ENCODE measurements at regions not wholly inside any gene's neighbourhood (a gene's known extent, or its start where the extent isn't known, plus 50 kb on each side); places are given as distances from the start of the nearest gene placed in this dataset.

DNA sequence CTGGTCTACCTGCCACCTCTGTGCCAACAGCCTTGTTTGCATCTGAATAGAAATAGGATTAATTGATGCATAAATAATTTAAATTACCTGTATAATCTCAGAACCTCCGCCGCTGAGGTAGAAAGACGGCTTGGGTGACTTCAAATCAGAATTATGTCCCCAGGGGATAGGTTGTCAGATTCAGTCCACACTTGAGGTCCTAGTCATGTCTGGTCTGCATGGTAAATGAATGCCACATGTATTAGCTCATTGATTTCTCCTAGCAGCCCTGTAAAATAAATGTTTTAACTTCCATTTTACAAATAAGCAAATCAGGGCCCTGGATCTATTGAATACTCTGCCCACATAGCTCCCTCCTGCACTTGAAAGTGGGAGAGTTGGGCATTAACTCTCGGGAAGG, 368.0 kb upstream of the WWC1 start:
- FAIRE-seq (no peak), DNase-seq (ENCODE audit: low read depth) (no peak)
- Histone ChIP-seq H3K36me3 (ENCODE audit: control insufficient read depth, insufficient read depth, low read length) (peaks cover 2% of the 10 kb centered on the region), H3K27me3 (ENCODE audit: control insufficient read depth, insufficient read depth, low read length) (no peaks in the 10 kb centered on the region), H3K4me3 (ENCODE audit: low read depth, low read length) (no peak overlapping the region)
- TF ChIP-seq, protein P1, sequence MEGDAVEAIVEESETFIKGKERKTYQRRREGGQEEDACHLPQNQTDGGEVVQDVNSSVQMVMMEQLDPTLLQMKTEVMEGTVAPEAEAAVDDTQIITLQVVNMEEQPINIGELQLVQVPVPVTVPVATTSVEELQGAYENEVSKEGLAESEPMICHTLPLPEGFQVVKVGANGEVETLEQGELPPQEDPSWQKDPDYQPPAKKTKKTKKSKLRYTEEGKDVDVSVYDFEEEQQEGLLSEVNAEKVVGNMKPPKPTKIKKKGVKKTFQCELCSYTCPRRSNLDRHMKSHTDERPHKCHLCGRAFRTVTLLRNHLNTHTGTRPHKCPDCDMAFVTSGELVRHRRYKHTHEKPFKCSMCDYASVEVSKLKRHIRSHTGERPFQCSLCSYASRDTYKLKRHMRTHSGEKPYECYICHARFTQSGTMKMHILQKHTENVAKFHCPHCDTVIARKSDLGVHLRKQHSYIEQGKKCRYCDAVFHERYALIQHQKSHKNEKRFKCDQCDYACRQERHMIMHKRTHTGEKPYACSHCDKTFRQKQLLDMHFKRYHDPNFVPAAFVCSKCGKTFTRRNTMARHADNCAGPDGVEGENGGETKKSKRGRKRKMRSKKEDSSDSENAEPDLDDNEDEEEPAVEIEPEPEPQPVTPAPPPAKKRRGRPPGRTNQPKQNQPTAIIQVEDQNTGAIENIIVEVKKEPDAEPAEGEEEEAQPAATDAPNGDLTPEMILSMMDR (IDR thresholded peaks at IDR 0.05; ENCODE audit: insufficient read depth, low read length, severe bottlenecking) = no peak

GRCh38 chr5:167929841-167930240, 361.6 kb upstream of the WWC1 start:
- DNase-seq (ENCODE audit: low read depth) (no peak), FAIRE-seq (no peak)
- Histone ChIP-seq H3K4me3 (ENCODE audit: low read depth, low read length) (no peak overlapping the region), H3K36me3 (ENCODE audit: control insufficient read depth, insufficient read depth, low read length) (no peaks in the 10 kb centered on the region), H3K27me3 (ENCODE audit: control insufficient read depth, insufficient read depth, low read length) (no peaks in the 10 kb centered on the region)
- TF ChIP-seq, protein P1 (IDR thresholded peaks at IDR 0.05; ENCODE audit: insufficient read depth, low read length, severe bottlenecking) = no peak

DNA sequence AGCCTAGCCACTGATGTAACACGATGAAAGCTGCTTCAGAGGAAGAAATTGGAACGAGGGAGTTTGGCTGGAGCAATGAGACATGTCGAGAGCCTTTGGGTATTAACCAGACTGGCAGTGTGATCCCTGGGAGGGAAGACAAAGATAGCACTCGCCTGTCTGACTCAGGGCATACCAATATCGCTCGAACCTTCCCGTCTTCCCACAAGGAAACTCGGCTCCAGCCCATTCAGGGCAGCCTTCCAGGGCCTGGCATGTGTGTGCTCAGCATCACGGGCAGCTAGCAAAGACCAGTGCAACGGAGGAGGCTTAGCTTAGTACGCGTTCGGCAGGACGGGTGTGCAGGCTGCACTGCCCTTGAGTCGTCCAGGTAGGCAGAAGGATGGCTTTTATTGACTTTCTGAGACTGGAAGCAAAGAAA, 356.9 kb upstream of the WWC1 start:
- peak; percentile 69 for DNase-seq (ENCODE audit: low read depth)
- Histone ChIP-seq H3K36me3 (ENCODE audit: control insufficient read depth, insufficient read depth, low read length) (no peaks in the 10 kb centered on the region), H3K4me3 (ENCODE audit: low read depth, low read length) (no peak overlapping the region), H3K27me3 (ENCODE audit: control insufficient read depth, insufficient read depth, low read length) (no peaks in the 10 kb centered on the region)
- TF ChIP-seq, protein P1 (IDR thresholded peaks at IDR 0.05; ENCODE audit: insufficient read depth, low read length, severe bottlenecking) = no peak
- FAIRE-seq = peak; percentile 95

DNA sequence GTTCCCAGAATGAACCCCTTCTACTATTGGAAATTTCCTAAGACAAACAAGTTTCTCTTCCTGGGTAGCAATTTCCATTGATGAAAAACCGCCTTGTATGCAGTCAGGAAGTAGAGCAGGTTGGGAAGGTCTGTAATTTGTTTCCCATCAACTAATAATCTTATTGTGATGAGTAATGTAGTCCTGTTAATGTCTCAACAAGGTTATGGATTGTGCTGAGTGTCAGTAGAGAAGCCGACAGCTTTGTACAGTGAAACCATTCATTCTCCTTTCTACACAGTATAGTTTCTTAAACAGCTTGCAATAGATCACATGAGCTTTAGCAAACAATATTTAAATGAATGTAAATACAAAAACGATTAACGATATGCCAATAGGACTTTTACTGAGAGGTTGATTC, 355.4 kb upstream of the WWC1 start:
- TF ChIP-seq, protein P1 (IDR thresholded peaks at IDR 0.05; ENCODE audit: insufficient read depth, low read length, severe bottlenecking) = no peak
- Histone ChIP-seq H3K27me3 (ENCODE audit: control insufficient read depth, insufficient read depth, low read length) (no peaks in the 10 kb centered on the region), H3K36me3 (ENCODE audit: control insufficient read depth, insufficient read depth, low read length) (no peaks in the 10 kb centered on the region), H3K4me3 (ENCODE audit: low read depth, low read length) (no peak overlapping the region)
- FAIRE-seq (no peak), DNase-seq (ENCODE audit: low read depth) (no peak)

DNA sequence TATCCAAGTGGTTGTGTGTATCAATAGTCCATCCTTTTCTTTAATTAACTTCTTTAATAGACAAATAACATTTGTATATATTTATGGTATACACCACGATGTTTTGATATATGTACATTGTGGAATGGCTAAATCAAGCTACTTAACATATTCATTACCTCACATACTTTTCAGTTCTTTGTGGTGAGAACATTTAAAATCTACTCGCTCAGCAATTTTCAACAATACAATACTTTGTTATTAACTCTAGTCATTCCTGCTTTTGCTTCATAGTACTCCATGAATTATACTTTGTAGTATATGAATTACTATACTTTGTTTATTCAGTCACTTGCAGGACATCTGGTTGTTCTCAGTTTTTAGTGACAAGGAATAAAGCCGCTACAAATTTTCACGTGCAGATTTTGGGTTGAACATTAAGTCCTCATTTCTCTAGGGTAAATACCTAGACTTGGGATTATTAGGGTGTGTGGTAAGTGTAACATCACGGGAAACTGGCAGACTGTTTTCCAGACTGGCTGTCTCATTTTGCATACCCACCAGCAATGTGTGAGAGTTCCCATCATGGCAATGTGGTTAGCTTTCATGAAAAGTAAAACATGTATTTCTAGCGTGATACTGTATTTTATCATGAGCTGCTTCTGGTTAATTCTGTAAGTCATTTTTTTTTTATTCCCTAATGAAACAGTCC, 354.4 kb upstream of the WWC1 start:
- Histone ChIP-seq H3K27me3 (ENCODE audit: control insufficient read depth, insufficient read depth, low read length) (no peaks in the 10 kb centered on the region), H3K4me3 (ENCODE audit: low read depth, low read length) (no peak overlapping the region), H3K36me3 (ENCODE audit: control insufficient read depth, insufficient read depth, low read length) (no peaks in the 10 kb centered on the region)
- DNase-seq (ENCODE audit: low read depth) = no peak
- FAIRE-seq = no peak
- TF ChIP-seq, protein P1 (IDR thresholded peaks at IDR 0.05; ENCODE audit: insufficient read depth, low read length, severe bottlenecking) = no peak

DNA sequence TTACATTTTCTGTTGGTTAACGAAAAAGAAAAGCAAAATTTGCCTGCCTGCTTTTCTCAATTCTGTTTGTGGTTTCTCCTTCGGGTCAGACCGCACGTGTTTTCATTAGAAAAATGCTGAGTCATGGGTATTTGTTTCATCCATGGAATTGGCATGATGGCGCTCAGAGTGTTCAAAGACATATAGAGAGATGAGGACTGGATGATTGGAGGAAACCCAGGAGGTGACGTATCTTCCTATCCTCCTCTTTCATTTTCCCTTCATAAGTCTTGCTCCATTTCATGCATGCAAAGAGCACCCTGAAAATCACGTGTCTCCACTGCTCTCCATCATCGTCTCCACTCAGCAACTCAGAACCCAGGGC, 353.8 kb upstream of the WWC1 start:
- H3K36me3 ChIP-seq (ENCODE audit: control insufficient read depth, insufficient read depth, low read length) = no peaks in the 10 kb centered on the region
- no peak for DNase-seq (ENCODE audit: low read depth)
- no peaks in the 10 kb centered on the region for H3K27me3 ChIP-seq (ENCODE audit: control insufficient read depth, insufficient read depth, low read length)
- FAIRE-seq = no peak
- H3K4me3 ChIP-seq (ENCODE audit: low read depth, low read length) = no peak overlapping the region
- TF ChIP-seq, protein P1 (IDR thresholded peaks at IDR 0.05; ENCODE audit: insufficient read depth, low read length, severe bottlenecking) = no peak

All from bronchial epithelial cell (primary cell).